Astrocyte (in vitro differentiated cells and primary cell): ENCODE measurements at regions not wholly inside any gene's neighbourhood (a gene's known extent, or its start where the extent isn't known, plus 50 kb on each side); places are given as distances from the start of the nearest gene placed in this dataset.
A peak's percentile ranks its signal among the peaks of the same experiment; 100 is the strongest.

Experiments used
- DNase-seq: peaks from one replicate; pipeline ENCODE4 v3.0.0-alpha.2; 2010; ENCODE audit warnings: low read depth
- FAIRE-seq: peaks from 2 replicates; lab custom pipeline; 2011; peaks lifted over from hg19 to GRCh38; lab: Jason Lieb, UNC
- H2AFZ ChIP-seq: 2 replicates; pipeline ENCODE4 v1.6.0; 2012; ENCODE audit warnings: low read depth, low read length, inconsistent platforms
- H3K27ac ChIP-seq: 2 replicates; pipeline ENCODE4 v1.5.1; 2011; ENCODE audit warnings: low read depth, low read length, inconsistent platforms
- H3K27me3 ChIP-seq: 2 replicates; pipeline ENCODE4 v1.6.0; 2011; ENCODE audit warnings: low read length, inconsistent platforms; ENCODE audit not compliant: insufficient read depth
- H3K36me3 ChIP-seq: 2 replicates; pipeline ENCODE4 v1.5.1; 2011; ENCODE audit warnings: low read length, inconsistent platforms; ENCODE audit not compliant: insufficient read depth
- H3K4me1 ChIP-seq: 2 replicates; pipeline ENCODE4 v1.5.1; 2011; ENCODE audit warnings: low read length, inconsistent platforms; ENCODE audit not compliant: insufficient read depth
- H3K4me2 ChIP-seq: 2 replicates; pipeline ENCODE4 v1.6.0; 2012; ENCODE audit warnings: low read length, inconsistent platforms
- H3K4me3 ChIP-seq: 2 replicates; pipeline ENCODE4 v1.5.1; 2011; ENCODE audit warnings: low read depth, mild to moderate bottlenecking, low read length, inconsistent platforms; ENCODE audit not compliant: insufficient read depth
- H3K79me2 ChIP-seq: 2 replicates; pipeline ENCODE4 v1.6.0; 2012; ENCODE audit warnings: mild to moderate bottlenecking, low read length, inconsistent platforms; ENCODE audit not compliant: insufficient read depth
- H3K9ac ChIP-seq: 2 replicates; pipeline ENCODE4 v1.6.0; 2012; ENCODE audit warnings: mild to moderate bottlenecking, low read length, inconsistent platforms
- H3K9me3 ChIP-seq: 2 replicates; pipeline ENCODE4 v1.5.1; 2012; ENCODE audit warnings: low read depth, mild to moderate bottlenecking, low read length, inconsistent platforms; ENCODE audit not compliant: insufficient read depth
- H4K20me1 ChIP-seq: 2 replicates; pipeline ENCODE4 v1.6.0; 2012; ENCODE audit warnings: low read length, inconsistent platforms; ENCODE audit not compliant: insufficient read depth
- H3K27ac Mint-ChIP-seq: one replicate; pipeline ENCODE4 v1.8.0; 2021; ENCODE audit warnings: mild to moderate bottlenecking, mixed read lengths; ENCODE audit not compliant: unreplicated experiment
- H3K27me3 Mint-ChIP-seq: one replicate; pipeline ENCODE4 v1.8.0; 2021; ENCODE audit warnings: low read depth, mixed read lengths; ENCODE audit not compliant: unreplicated experiment
- H3K36me3 Mint-ChIP-seq: one replicate; pipeline ENCODE4 v1.8.0; 2021; ENCODE audit warnings: low read depth, mixed read lengths; ENCODE audit not compliant: unreplicated experiment
- H3K4me1 Mint-ChIP-seq: one replicate; pipeline ENCODE4 v1.8.0; 2021; ENCODE audit warnings: low read depth, mixed read lengths; ENCODE audit not compliant: unreplicated experiment
- H3K4me3 Mint-ChIP-seq: one replicate; pipeline ENCODE4 v1.8.0; 2021; ENCODE audit warnings: mild to moderate bottlenecking, moderate library complexity, mixed read lengths; ENCODE audit not compliant: unreplicated experiment
- H3K9me3 Mint-ChIP-seq: one replicate; pipeline ENCODE4 v1.8.0; 2021; ENCODE audit warnings: mild to moderate bottlenecking, mixed read lengths; ENCODE audit not compliant: unreplicated experiment
- CTCF ChIP-seq: IDR thresholded peaks from 2 replicates; pipeline ENCODE4 v1.5.1; 2011; ENCODE audit warnings: low read depth, mild to moderate bottlenecking, inconsistent platforms, low read length, moderate library complexity; ENCODE audit not compliant: insufficient read depth
- EZH2 ChIP-seq: IDR thresholded peaks from 2 replicates; pipeline ENCODE4 v1.6.1; 2012; ENCODE audit warnings: mild to moderate bottlenecking, low read length, inconsistent platforms; ENCODE audit not compliant: insufficient read depth

GRCh38 chr3:73694983-73695757, 70.4 kb upstream of the PDZRN3 start:
- FAIRE-seq = no peak
- Histone ChIP-seq H3K4me2 (no peak overlapping the region), H4K20me1 (no peaks in the 10 kb centered on the region), H3K4me3 (no peak overlapping the region), H3K79me2 (no peaks in the 10 kb centered on the region), H2AFZ (no peak overlapping the region), H3K27ac (no peak overlapping the region), H3K36me3 (no peaks in the 10 kb centered on the region), H3K9me3 (peaks cover 3% of the 10 kb centered on the region), H3K27me3 (no peaks in the 10 kb centered on the region), H3K9ac (no peak overlapping the region), H3K4me1 (no peaks in the 10 kb centered on the region)
- no peak overlapping the region for H3K4me3 Mint-ChIP-seq
- H3K27ac Mint-ChIP-seq = no peak overlapping the region
- H3K9me3 Mint-ChIP-seq = peaks cover 4% of the 10 kb centered on the region
- peak; percentile 30 for DNase-seq
- TF ChIP-seq CTCF (no peak), EZH2 (no peak)
- H3K4me1 Mint-ChIP-seq = no peaks in the 10 kb centered on the region
- H3K36me3 Mint-ChIP-seq = no peaks in the 10 kb centered on the region
- H3K27me3 Mint-ChIP-seq = no peaks in the 10 kb centered on the region

- H3K27ac ChIP-seq = no peak overlapping the region
- H3K36me3 ChIP-seq = no peaks in the 10 kb centered on the region
- no peaks in the 10 kb centered on the region for H4K20me1 ChIP-seq
- Mint-ChIP-seq H3K4me3 (no peak overlapping the region), H3K27me3 (peaks cover 2% of the 10 kb centered on the region), H3K36me3 (no peaks in the 10 kb centered on the region), H3K27ac (no peak overlapping the region), H3K4me1 (no peaks in the 10 kb centered on the region), H3K9me3 (no peaks in the 10 kb centered on the region)
- H3K79me2 ChIP-seq = no peaks in the 10 kb centered on the region
- FAIRE-seq (no peak), DNase-seq (no peak)
- no peak overlapping the region for H3K9ac ChIP-seq
- no peaks in the 10 kb centered on the region for H3K9me3 ChIP-seq
- TF ChIP-seq CTCF (no peak), EZH2 (no peak)
- no peak overlapping the region for H3K4me2 ChIP-seq
- H2AFZ ChIP-seq = no peak overlapping the region
- H3K4me1 ChIP-seq = no peaks in the 10 kb centered on the region
- no peaks in the 10 kb centered on the region for H3K27me3 ChIP-seq
- H3K4me3 ChIP-seq = no peak overlapping the region
These were observed 62.6 kb upstream of the PDZRN3 start for GRCh38 chr3:73687106-73688004.
